ENCODE measurements at regions not wholly inside any gene's neighbourhood (a gene's known extent, or its start where the extent isn't known, plus 50 kb on each side); places are given as distances from the start of the nearest gene placed in this dataset.

GRCh38 chr21:38646213-38646837 lies 148.0 kb upstream of the ERG start:
- Histone ChIP-seq H3K9me3 (ENCODE audit: control insufficient read depth, insufficient read depth, low read depth, low read length) (no peaks in the 10 kb centered on the region), H3K36me3 (ENCODE audit: control insufficient read depth in 2 of 2, insufficient read depth in 1 of 2, low read length in 2 of 2) (no peaks in the 10 kb centered on the region), H3K4me1 (ENCODE audit: control insufficient read depth, insufficient read depth, low read length) (no peaks in the 10 kb centered on the region), H3K27ac (ENCODE audit: extremely low read depth, low read depth, low read length) (no peak overlapping the region), H3K4me3 (ENCODE audit: low read depth, low read length) (no peak overlapping the region)
- ChIA-PET CTCF (interaction anchor here (1.6 kb wide), 1 partner anchor 10 kb away, joined by 4 read pairs; no protein-coding TSS in a partner anchor), POLR2A (no interaction called here)
- TF ChIP-seq ZFHX2 (tag by site-specific recombination; conservative IDR thresholded peaks at IDR 0.05) (0 out of 2 replicates have a peak, but pooled peaks have one; percentile 26), ZBTB7A (tag by site-specific recombination; IDR thresholded peaks at IDR 0.05; ENCODE audit: low read depth) (no peak)

GRCh38 chr21:38649120-38649519 lies 150.8 kb upstream of the ERG start:
- Histone ChIP-seq H3K4me3 (ENCODE audit: low read depth, low read length) (no peak overlapping the region), H3K36me3 (ENCODE audit: control insufficient read depth in 2 of 2, insufficient read depth in 1 of 2, low read length in 2 of 2) (no peaks in the 10 kb centered on the region), H3K4me1 (ENCODE audit: control insufficient read depth, insufficient read depth, low read length) (no peaks in the 10 kb centered on the region), H3K9me3 (ENCODE audit: control insufficient read depth, insufficient read depth, low read depth, low read length) (no peaks in the 10 kb centered on the region), H3K27ac (ENCODE audit: extremely low read depth, low read depth, low read length) (no peak overlapping the region)
- ChIA-PET CTCF (interaction anchor here (1.1 kb wide), 1 partner anchor 9 kb away, joined by 3 read pairs; no protein-coding TSS in a partner anchor), POLR2A (no interaction called here)
- TF ChIP-seq SP2 (tag by site-specific recombination; IDR thresholded peaks at IDR 0.05) (no peak), ZBTB26 (tag by site-specific recombination; optimal IDR thresholded peaks at IDR 0.05) (no peak), ZNF292 (tag by site-specific recombination; IDR thresholded peaks at IDR 0.05; ENCODE audit: borderline replicate concordance, low read depth) (no peak), ZNF629 (tag by site-specific recombination; IDR thresholded peaks at IDR 0.05) (no peak), ZBTB7A (tag by site-specific recombination; IDR thresholded peaks at IDR 0.05; ENCODE audit: low read depth) (no peak), ZNF146 (tag by site-specific recombination; IDR thresholded peaks at IDR 0.05) (no peak), ZNF501 (tag by site-specific recombination; IDR thresholded peaks at IDR 0.05) (no peak), ZNF548 (tag by site-specific recombination; IDR thresholded peaks at IDR 0.05) (no peak), EGR2 (tag by site-specific recombination; IDR thresholded peaks at IDR 0.05; ENCODE audit: low read depth) (no peak), ZNF2 (tag by site-specific recombination; IDR thresholded peaks at IDR 0.05) (no peak)

GRCh38 chr21:38651570-38651969 lies 153.3 kb upstream of the ERG start:
- TF ChIP-seq OVOL3 (tag by site-specific recombination; IDR thresholded peaks at IDR 0.05) (no peak), RBAK (tag by site-specific recombination; IDR thresholded peaks at IDR 0.05) (no peak)
- H3K4me3 ChIP-seq (ENCODE audit: low read depth, low read length), result no peak overlapping the region
- ChIA-PET CTCF (no interaction called here), POLR2A (no interaction called here)
- H3K9me3 ChIP-seq (ENCODE audit: control insufficient read depth, insufficient read depth, low read depth, low read length), result no peaks in the 10 kb centered on the region
- no peaks in the 10 kb centered on the region for H3K36me3 ChIP-seq (ENCODE audit: control insufficient read depth in 2 of 2, insufficient read depth in 1 of 2, low read length in 2 of 2)
- H3K27ac ChIP-seq (ENCODE audit: extremely low read depth, low read depth, low read length), result no peak overlapping the region
- H3K4me1 ChIP-seq (ENCODE audit: control insufficient read depth, insufficient read depth, low read length), result no peaks in the 10 kb centered on the region

- Histone ChIP-seq H3K4me1 (ENCODE audit: control insufficient read depth, insufficient read depth, low read length) (no peaks in the 10 kb centered on the region), H3K4me3 (ENCODE audit: low read depth, low read length) (no peak overlapping the region), H3K9me3 (ENCODE audit: control insufficient read depth, insufficient read depth, low read depth, low read length) (no peaks in the 10 kb centered on the region), H3K27ac (ENCODE audit: extremely low read depth, low read depth, low read length) (no peak overlapping the region), H3K36me3 (ENCODE audit: control insufficient read depth in 2 of 2, insufficient read depth in 1 of 2, low read length in 2 of 2) (no peaks in the 10 kb centered on the region)
- CTCF ChIA-PET, result interaction anchor here (1.4 kb wide), 1 partner anchor 9 kb away, joined by 4 read pairs; no protein-coding TSS in a partner anchor
- TF ChIP-seq ZSCAN16 (tag by site-specific recombination; IDR thresholded peaks at IDR 0.05) (no peak), ZNF658 (tag by site-specific recombination; IDR thresholded peaks at IDR 0.05) (no peak), ZNF18 (tag by site-specific recombination; IDR thresholded peaks at IDR 0.05) (no peak), OVOL3 (tag by site-specific recombination; IDR thresholded peaks at IDR 0.05) (no peak)
- POLR2A ChIA-PET, result no interaction called here
Measured at GRCh38 chr21:38652396-38652795, 153.3 kb upstream of the ETS2 start.
